GM12875 (cell line): ENCODE measurements at regions not wholly inside any gene's neighbourhood (a gene's known extent, or its start where the extent isn't known, plus 50 kb on each side); places are given as distances from the start of the nearest gene placed in this dataset.
"Not testable (repeated sequence)": the region's sequence is repeated elsewhere in the genome, so short reads cannot be mapped to it uniquely, and the experiment has no call there.

Experiments used
- H3K4me3 ChIP-seq: one replicate; pipeline ENCODE4 v1.5.1; 2011; ENCODE audit warnings: low read depth, low read length, control low read depth
- CTCF ChIP-seq: IDR thresholded peaks from 2 replicates; pipeline ENCODE4 v1.5.1; 2011; ENCODE audit warnings: low read depth, mild to moderate bottlenecking, control low read depth, inconsistent platforms, low read length, moderate library complexity, borderline replicate concordance; ENCODE audit not compliant: insufficient read depth

GRCh38 chr5:117379521-117379920 is 804.9 kb upstream of the SEMA6A start:
- H3K4me3 ChIP-seq = no peak overlapping the region
- TF ChIP-seq CTCF = no peak

- H3K4me3 ChIP-seq = no peak overlapping the region
- no peak for TF ChIP-seq CTCF
Observed at GRCh38 chr5:117376748-117377147, 802.1 kb upstream of the SEMA6A start.

- no peak for TF ChIP-seq CTCF
- no peak overlapping the region for H3K4me3 ChIP-seq
Observed at GRCh38 chr5:117359895-117360294, 785.3 kb upstream of the SEMA6A start.

- no peak overlapping the region for H3K4me3 ChIP-seq
- TF ChIP-seq CTCF = no peak
Observed at GRCh38 chr5:117357886-117358285, 783.3 kb upstream of the SEMA6A start.

- no peak overlapping the region for H3K4me3 ChIP-seq
- TF ChIP-seq CTCF = no peak
Observed at GRCh38 chr5:117347280-117347679, 772.7 kb upstream of the SEMA6A start.

- H3K4me3 ChIP-seq = not testable (repeated sequence)
Observed at GRCh38 chr5:117343726-117344125, 769.1 kb upstream of the SEMA6A start.

- H3K4me3 ChIP-seq = no peak overlapping the region
- TF ChIP-seq CTCF = no peak
Observed at GRCh38 chr5:117337064-117337749, 762.6 kb upstream of the SEMA6A start.
